ENCODE measurements at regions not wholly inside any gene's neighbourhood (a gene's known extent, or its start where the extent isn't known, plus 50 kb on each side); places are given as distances from the start of the nearest gene placed in this dataset.

GRCh38 chr7:112400141-112400540, 50.1 kb upstream of the IFRD1 start:
- no peaks in the 10 kb centered on the region for H3K36me3 ChIP-seq (replicated peaks in 1 of 2; ENCODE audit: control insufficient read depth in 1 of 2, insufficient read depth in 2 of 2, low read length in 1 of 2)
- H3K4me3 ChIP-seq (ENCODE audit: low read depth in 2 of 2, low read length in 1 of 2): no peak overlapping the region
- no peak for DNase-seq
- no peaks in the 10 kb centered on the region for H3K9me2 ChIP-seq
- H3K9me3 ChIP-seq: no peaks in the 10 kb centered on the region
- TF ChIP-seq, protein P1, sequence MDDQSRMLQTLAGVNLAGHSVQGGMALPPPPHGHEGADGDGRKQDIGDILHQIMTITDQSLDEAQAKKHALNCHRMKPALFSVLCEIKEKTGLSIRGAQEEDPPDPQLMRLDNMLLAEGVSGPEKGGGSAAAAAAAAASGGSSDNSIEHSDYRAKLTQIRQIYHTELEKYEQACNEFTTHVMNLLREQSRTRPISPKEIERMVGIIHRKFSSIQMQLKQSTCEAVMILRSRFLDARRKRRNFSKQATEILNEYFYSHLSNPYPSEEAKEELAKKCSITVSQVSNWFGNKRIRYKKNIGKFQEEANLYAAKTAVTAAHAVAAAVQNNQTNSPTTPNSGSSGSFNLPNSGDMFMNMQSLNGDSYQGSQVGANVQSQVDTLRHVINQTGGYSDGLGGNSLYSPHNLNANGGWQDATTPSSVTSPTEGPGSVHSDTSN (IDR thresholded peaks at IDR 0.05): peak; percentile 27; the same call in 1 of the 2 replicates
- TF ChIP-seq FOXM1 (IDR thresholded peaks at IDR 0.05; ENCODE audit: low read depth): no peak
- no peak overlapping the region for H3K9ac ChIP-seq
- no peaks in the 10 kb centered on the region; a peak in 1 of 4 replicates for H3K4me1 ChIP-seq (ENCODE audit: control insufficient read depth in 1 of 2, insufficient read depth in 2 of 2, low read depth in 1 of 2, low read length in 1 of 2)
- 57% methylated on average over 2 of the region's 2 CpGs for WGBS (ENCODE audit: low lambda C conversion rate)
- ChIA-PET POLR2A (no interaction called here), CTCF (interaction anchor here (0.8 to 2.9 kb wide), 4 partner anchors 15 to 658 kb away, joined by 3 to 12 read pairs (median 3); no protein-coding TSS in a partner anchor)
- H4K20me1 ChIP-seq (ENCODE audit: insufficient read depth): no peaks in the 10 kb centered on the region
- H3K27me3 ChIP-seq (ENCODE audit: insufficient read depth): no peaks in the 10 kb centered on the region
- no peaks in the 10 kb centered on the region for H3K79me2 ChIP-seq (ENCODE audit: insufficient read depth)
- H3K27ac ChIP-seq (ENCODE audit: low read depth in 2 of 2, low read length in 1 of 2): no peak overlapping the region
- H3F3A ChIP-seq (replicated peaks; ENCODE audit: insufficient read depth): no peaks in the 10 kb centered on the region
- H3K4me2 ChIP-seq: no peak overlapping the region
- no peak overlapping the region for H2AFZ ChIP-seq (ENCODE audit: low read depth)
